ENCODE measurements at regions not wholly inside any gene's neighbourhood (a gene's known extent, or its start where the extent isn't known, plus 50 kb on each side); places are given as distances from the start of the nearest gene placed in this dataset.

DNA sequence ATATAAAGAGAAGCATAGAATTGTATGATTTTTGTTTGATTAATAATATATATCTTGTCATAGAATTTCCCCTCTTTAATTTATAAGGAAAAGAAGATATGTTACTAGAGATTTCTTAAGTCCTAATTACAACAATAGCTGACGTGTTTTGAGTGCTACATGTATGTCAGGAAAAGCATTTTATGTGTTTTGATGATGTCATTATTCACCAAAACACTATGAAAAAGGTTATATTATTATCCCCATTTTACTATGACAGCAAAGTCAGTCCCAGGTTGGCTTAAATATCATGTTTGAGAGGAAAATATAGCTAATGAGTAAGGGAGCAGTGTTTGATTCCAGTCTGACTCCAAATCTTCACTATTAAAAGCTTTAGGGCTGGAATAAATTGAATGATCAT, 428.4 kb upstream of the GOLIM4 start:
- no peak overlapping the region for H3K27ac ChIP-seq (ENCODE audit: low read depth, low read length)
- H2AFZ ChIP-seq (ENCODE audit: low read depth, low read length, severe bottlenecking), result no peak overlapping the region
- no peaks in the 10 kb centered on the region for H3F3A ChIP-seq (ENCODE audit: insufficient read depth)
- H3K36me3 ChIP-seq (ENCODE audit: low read length), result no peaks in the 10 kb centered on the region
- no peaks in the 10 kb centered on the region for H3K79me2 ChIP-seq (ENCODE audit: insufficient read depth, low read length)
- no peaks in the 10 kb centered on the region for H3K9me3 ChIP-seq (ENCODE audit: insufficient read depth, low read length)
- TF ChIP-seq, protein P1, sequence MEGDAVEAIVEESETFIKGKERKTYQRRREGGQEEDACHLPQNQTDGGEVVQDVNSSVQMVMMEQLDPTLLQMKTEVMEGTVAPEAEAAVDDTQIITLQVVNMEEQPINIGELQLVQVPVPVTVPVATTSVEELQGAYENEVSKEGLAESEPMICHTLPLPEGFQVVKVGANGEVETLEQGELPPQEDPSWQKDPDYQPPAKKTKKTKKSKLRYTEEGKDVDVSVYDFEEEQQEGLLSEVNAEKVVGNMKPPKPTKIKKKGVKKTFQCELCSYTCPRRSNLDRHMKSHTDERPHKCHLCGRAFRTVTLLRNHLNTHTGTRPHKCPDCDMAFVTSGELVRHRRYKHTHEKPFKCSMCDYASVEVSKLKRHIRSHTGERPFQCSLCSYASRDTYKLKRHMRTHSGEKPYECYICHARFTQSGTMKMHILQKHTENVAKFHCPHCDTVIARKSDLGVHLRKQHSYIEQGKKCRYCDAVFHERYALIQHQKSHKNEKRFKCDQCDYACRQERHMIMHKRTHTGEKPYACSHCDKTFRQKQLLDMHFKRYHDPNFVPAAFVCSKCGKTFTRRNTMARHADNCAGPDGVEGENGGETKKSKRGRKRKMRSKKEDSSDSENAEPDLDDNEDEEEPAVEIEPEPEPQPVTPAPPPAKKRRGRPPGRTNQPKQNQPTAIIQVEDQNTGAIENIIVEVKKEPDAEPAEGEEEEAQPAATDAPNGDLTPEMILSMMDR (IDR thresholded peaks at IDR 0.05; ENCODE audit: insufficient read depth, low read length, poor library complexity, severe bottlenecking), result no peak
- H3K9me2 ChIP-seq (replicated peaks; ENCODE audit: insufficient read depth, low read length), result no peaks in the 10 kb centered on the region
- H3K4me2 ChIP-seq (ENCODE audit: low read depth, low read length, poor library complexity, severe bottlenecking), result no peak overlapping the region
- H3K4me3 ChIP-seq (ENCODE audit: insufficient read depth, low read length, poor library complexity, severe bottlenecking), result no peak overlapping the region
- H3K27me3 ChIP-seq (ENCODE audit: low read length), result no peaks in the 10 kb centered on the region
- H4K20me1 ChIP-seq (ENCODE audit: low read depth, low read length), result no peaks in the 10 kb centered on the region
- H3K9ac ChIP-seq (ENCODE audit: low read length), result no peak overlapping the region

DNA sequence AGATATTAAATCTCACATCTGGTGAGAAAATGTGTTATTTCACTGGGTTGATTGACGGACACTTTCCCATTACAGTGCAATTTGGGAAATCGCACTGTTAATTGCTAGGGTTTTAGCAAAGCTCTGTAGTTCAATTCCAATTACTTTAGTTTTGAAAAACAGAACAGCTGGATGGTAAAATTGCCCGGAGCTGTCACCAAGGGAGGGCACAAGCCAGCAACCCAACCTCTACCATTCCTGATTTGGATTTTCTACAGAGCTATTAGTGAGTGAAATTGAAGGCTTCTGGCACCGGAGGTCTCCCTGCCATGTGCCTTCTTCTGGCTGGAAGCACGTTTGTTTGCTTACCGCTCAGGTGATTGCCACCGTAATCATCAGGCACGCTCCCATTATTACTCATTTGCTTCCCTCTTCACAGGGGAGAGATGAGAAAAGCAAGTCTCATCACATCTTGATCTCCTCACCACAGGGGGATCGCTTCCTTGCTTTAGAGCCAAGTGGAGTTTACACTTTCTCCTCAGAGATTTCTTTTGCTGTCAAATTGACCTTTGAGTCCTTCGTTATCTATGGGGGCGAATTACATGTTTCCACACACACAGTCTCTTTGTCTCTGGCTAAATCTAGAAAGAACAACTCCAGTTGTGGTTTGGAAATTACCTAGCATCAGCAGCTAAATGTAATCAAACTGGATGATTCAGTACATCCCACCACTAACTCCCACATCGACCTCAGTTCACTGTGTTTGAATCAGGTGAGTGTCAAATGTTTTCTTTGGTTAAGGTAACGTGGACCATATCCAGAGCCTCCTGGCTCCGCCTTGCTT, 421.7 kb upstream of the GOLIM4 start:
- no peaks in the 10 kb centered on the region for H4K20me1 ChIP-seq (ENCODE audit: low read depth, low read length)
- no peaks in the 10 kb centered on the region for H3K9me2 ChIP-seq (replicated peaks; ENCODE audit: insufficient read depth, low read length)
- no peak for TF ChIP-seq EZH2phosphoT487 (conservative IDR thresholded peaks at IDR 0.05; ENCODE audit: low read length)
- TF ChIP-seq, protein P1 (IDR thresholded peaks at IDR 0.05; ENCODE audit: insufficient read depth, low read length, poor library complexity, severe bottlenecking), result no peak
- no peaks in the 10 kb centered on the region for H3K36me3 ChIP-seq (ENCODE audit: low read length)
- no peak overlapping the region for H3K4me2 ChIP-seq (ENCODE audit: low read depth, low read length, poor library complexity, severe bottlenecking)
- H3F3A ChIP-seq (ENCODE audit: insufficient read depth), result no peaks in the 10 kb centered on the region
- H3K4me3 ChIP-seq (ENCODE audit: insufficient read depth, low read length, poor library complexity, severe bottlenecking), result no peak overlapping the region
- no peaks in the 10 kb centered on the region for H3K27me3 ChIP-seq (ENCODE audit: low read length)
- H3K9ac ChIP-seq (ENCODE audit: low read length), result no peak overlapping the region
- no peak overlapping the region for H2AFZ ChIP-seq (ENCODE audit: low read depth, low read length, severe bottlenecking)
- no peaks in the 10 kb centered on the region for H3K79me2 ChIP-seq (ENCODE audit: insufficient read depth, low read length)
- no peaks in the 10 kb centered on the region for H3K9me3 ChIP-seq (ENCODE audit: insufficient read depth, low read length)
- no peak overlapping the region for H3K27ac ChIP-seq (ENCODE audit: low read depth, low read length)

DNA sequence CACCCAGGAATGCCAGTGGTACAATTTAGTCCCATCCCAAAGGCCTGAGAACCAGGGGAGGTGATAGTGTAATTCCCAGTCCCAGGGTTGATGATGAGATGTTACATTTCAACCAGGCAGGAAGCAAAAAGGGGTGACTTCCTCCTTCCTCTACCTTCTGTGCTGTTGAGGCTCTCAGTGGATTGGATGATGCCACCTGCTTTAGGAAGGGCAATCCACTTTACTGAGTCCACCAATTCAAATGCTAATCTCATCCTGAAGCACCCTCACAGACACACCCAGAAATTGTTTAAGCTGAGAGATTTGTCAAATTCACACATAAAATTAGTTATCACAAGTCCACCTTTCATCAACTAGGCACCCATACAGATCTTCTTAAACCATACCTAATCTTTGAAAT, 418.5 kb upstream of the GOLIM4 start:
- H3K27ac ChIP-seq (ENCODE audit: low read depth, low read length), result no peak overlapping the region
- no peak for TF ChIP-seq EZH2phosphoT487 (conservative IDR thresholded peaks at IDR 0.05; ENCODE audit: low read length)
- TF ChIP-seq, protein P1 (IDR thresholded peaks at IDR 0.05; ENCODE audit: insufficient read depth, low read length, poor library complexity, severe bottlenecking), result no peak

More for the DNA sequence above, 418.5 kb upstream of the GOLIM4 start:
- H3F3A ChIP-seq (ENCODE audit: insufficient read depth), result no peaks in the 10 kb centered on the region
- H2AFZ ChIP-seq (ENCODE audit: low read depth, low read length, severe bottlenecking), result no peak overlapping the region
- H4K20me1 ChIP-seq (ENCODE audit: low read depth, low read length), result no peaks in the 10 kb centered on the region
- no peak overlapping the region for H3K4me2 ChIP-seq (ENCODE audit: low read depth, low read length, poor library complexity, severe bottlenecking)
- no peaks in the 10 kb centered on the region for H3K27me3 ChIP-seq (ENCODE audit: low read length)
- H3K9me2 ChIP-seq (replicated peaks; ENCODE audit: insufficient read depth, low read length), result no peaks in the 10 kb centered on the region
- no peak overlapping the region for H3K9ac ChIP-seq (ENCODE audit: low read length)
- no peaks in the 10 kb centered on the region for H3K9me3 ChIP-seq (ENCODE audit: insufficient read depth, low read length)
- H3K36me3 ChIP-seq (ENCODE audit: low read length), result no peaks in the 10 kb centered on the region
- no peak overlapping the region for H3K4me3 ChIP-seq (ENCODE audit: insufficient read depth, low read length, poor library complexity, severe bottlenecking)
- no peaks in the 10 kb centered on the region for H3K79me2 ChIP-seq (ENCODE audit: insufficient read depth, low read length)
